ENCODE measurements at regions not wholly inside any gene's neighbourhood (a gene's known extent, or its start where the extent isn't known, plus 50 kb on each side); places are given as distances from the start of the nearest gene placed in this dataset.

DNA sequence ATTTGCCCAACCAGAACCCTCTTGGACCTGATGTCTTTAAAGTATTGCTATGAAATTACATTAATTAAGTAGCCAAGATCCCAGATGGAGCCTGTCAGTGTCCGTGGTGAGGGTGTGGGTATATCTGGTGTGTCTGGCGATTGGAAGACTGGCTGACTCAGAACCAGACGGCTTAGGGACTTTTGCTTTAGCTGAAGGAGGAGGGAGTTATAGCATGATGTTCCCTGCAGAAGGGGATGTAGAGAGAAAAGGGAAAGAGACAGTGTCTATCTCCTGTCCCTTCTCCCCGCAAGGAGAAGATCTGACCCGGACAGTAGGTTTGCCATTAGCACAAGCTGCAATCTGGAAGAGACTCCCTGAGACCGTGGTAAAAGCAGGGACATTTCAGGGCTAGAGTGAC is 60.6 kb downstream of the POU3F3 start:
- Mint-ChIP-seq H3K4me1 (peaks cover 1 to 5% of the 10 kb centered on the region in 2 experiments), H3K27ac (peak overlapping the region in 1 of 3 experiments; percentile 25; a peak in 1 of 7 replicates), H3K27me3 (ENCODE audit: low read depth) (peaks cover 2% of the 10 kb centered on the region; the same call in 1 of the 2 replicates), H3K4me3 (no peak overlapping the region), H3K9me3 (no peaks in the 10 kb centered on the region), H3K36me3 (ENCODE audit: insufficient read depth in 1 of 3, low read depth in 3 of 3) (no peaks in the 10 kb centered on the region)
- Histone ChIP-seq H4K5ac (ENCODE audit: insufficient read length, low read depth, low read length) (no peak overlapping the region), H3K79me1 (ENCODE audit: insufficient read depth, low read depth, low read length, poor library complexity, severe bottlenecking) (no peaks in the 10 kb centered on the region), H3K9me3 (ENCODE audit: control insufficient read depth, low read depth, low read length) (no peaks in the 10 kb centered on the region), H3K79me2 (ENCODE audit: insufficient read depth, low read length) (no peaks in the 10 kb centered on the region), H3K23me2 (ENCODE audit: insufficient read length, low read depth, low read length, poor library complexity, severe bottlenecking) (no peaks in the 10 kb centered on the region), H3K9ac (ENCODE audit: extremely low read depth, insufficient read length, low read length) (no peak overlapping the region), H4K8ac (replicated peaks; ENCODE audit: insufficient read length, low read depth, low read length) (no peak overlapping the region), H3K23ac (ENCODE audit: insufficient read length, low read depth, low read length) (no peak overlapping the region), H3K27me3 (ENCODE audit: insufficient read depth, low read length) (no peaks in the 10 kb centered on the region), H3K4me1 (ENCODE audit: insufficient read depth, low read length) (no peaks in the 10 kb centered on the region), H3K27ac (ENCODE audit: insufficient read length, low read depth, low read length) (no peak overlapping the region), H4K91ac (ENCODE audit: insufficient read length, low read depth, low read length) (no peak overlapping the region), H2BK20ac (ENCODE audit: low read depth, low read length, poor library complexity, severe bottlenecking) (no peak overlapping the region), H3K18ac (ENCODE audit: insufficient read length, low read depth, low read length) (no peak overlapping the region), H2BK5ac (ENCODE audit: insufficient read length, low read length) (no peak overlapping the region), H4K20me1 (ENCODE audit: control insufficient read depth, insufficient read depth, insufficient read length) (no peaks in the 10 kb centered on the region), H2BK120ac (ENCODE audit: low read depth, low read length, poor library complexity, severe bottlenecking) (no peak overlapping the region), H3K14ac (ENCODE audit: insufficient read depth, low read length) (no peak overlapping the region), H2BK12ac (ENCODE audit: insufficient read length, low read depth, low read length) (no peak overlapping the region), H2BK15ac (ENCODE audit: low read depth, low read length) (no peak overlapping the region), H2AK5ac (ENCODE audit: insufficient read length, low read length) (no peak overlapping the region), H3K4me2 (ENCODE audit: insufficient read depth, insufficient read length, low read length) (no peak overlapping the region), H3T11ph (ENCODE audit: low read length) (no peak overlapping the region), H3K4ac (ENCODE audit: low read depth, low read length) (no peak overlapping the region), H3K56ac (ENCODE audit: insufficient read length, low read depth, low read length) (no peak overlapping the region), H2AFZ (ENCODE audit: low read length) (no peak overlapping the region)
- no CpG with 5 or more reads among the region's 6 CpGs for WGBS (ENCODE audit: extremely low coverage, insufficient read length, low lambda C conversion rate)
- DNase-seq = no peak
- TF ChIP-seq, protein P1, sequence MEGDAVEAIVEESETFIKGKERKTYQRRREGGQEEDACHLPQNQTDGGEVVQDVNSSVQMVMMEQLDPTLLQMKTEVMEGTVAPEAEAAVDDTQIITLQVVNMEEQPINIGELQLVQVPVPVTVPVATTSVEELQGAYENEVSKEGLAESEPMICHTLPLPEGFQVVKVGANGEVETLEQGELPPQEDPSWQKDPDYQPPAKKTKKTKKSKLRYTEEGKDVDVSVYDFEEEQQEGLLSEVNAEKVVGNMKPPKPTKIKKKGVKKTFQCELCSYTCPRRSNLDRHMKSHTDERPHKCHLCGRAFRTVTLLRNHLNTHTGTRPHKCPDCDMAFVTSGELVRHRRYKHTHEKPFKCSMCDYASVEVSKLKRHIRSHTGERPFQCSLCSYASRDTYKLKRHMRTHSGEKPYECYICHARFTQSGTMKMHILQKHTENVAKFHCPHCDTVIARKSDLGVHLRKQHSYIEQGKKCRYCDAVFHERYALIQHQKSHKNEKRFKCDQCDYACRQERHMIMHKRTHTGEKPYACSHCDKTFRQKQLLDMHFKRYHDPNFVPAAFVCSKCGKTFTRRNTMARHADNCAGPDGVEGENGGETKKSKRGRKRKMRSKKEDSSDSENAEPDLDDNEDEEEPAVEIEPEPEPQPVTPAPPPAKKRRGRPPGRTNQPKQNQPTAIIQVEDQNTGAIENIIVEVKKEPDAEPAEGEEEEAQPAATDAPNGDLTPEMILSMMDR (conservative IDR thresholded peaks at IDR 0.05) = no peak
